CMK (cell line): ENCODE measurements at regions not wholly inside any gene's neighbourhood (a gene's known extent, or its start where the extent isn't known, plus 50 kb on each side); places are given as distances from the start of the nearest gene placed in this dataset.

ENCODE experiments used
- DNase-seq: peaks from one replicate; pipeline ENCODE4 v3.0.0-alpha.2; 2010; ENCODE audit warnings: low read depth

- DNase-seq: no peak
Measured at GRCh38 chr12:13503094-13503835, 306.7 kb downstream of the EMP1 start.

- no peak for DNase-seq
Measured at GRCh38 chr12:13499008-13499407, 302.5 kb downstream of the EMP1 start.

- no peak for DNase-seq
Measured at GRCh38 chr12:13496111-13496510, 299.6 kb downstream of the EMP1 start.

GRCh38 chr12:13489246-13489645 lies 292.7 kb downstream of the EMP1 start:
- no peak for DNase-seq

GRCh38 chr12:13487326-13487725 lies 290.8 kb downstream of the EMP1 start:
- DNase-seq: no peak

- DNase-seq: no peak
Measured at GRCh38 chr12:13486794-13487193, 290.3 kb downstream of the EMP1 start.

- no peak for DNase-seq
Measured at GRCh38 chr12:13478650-13479181, 282.2 kb downstream of the EMP1 start.

GRCh38 chr12:13474381-13474780 lies 277.9 kb downstream of the EMP1 start:
- DNase-seq: no peak

- no peak for DNase-seq
Measured at GRCh38 chr12:13472690-13473089, 276.2 kb downstream of the EMP1 start.

GRCh38 chr12:13471471-13471870 lies 274.9 kb downstream of the EMP1 start:
- no peak for DNase-seq

GRCh38 chr12:13465635-13466034 lies 269.1 kb downstream of the EMP1 start:
- DNase-seq: no peak

- no peak for DNase-seq
Measured at GRCh38 chr12:13463189-13463588, 266.7 kb downstream of the EMP1 start.

GRCh38 chr12:13462450-13462849 lies 265.9 kb downstream of the EMP1 start:
- no peak for DNase-seq

GRCh38 chr12:13455778-13456144 lies 259.2 kb downstream of the EMP1 start:
- DNase-seq: no peak

GRCh38 chr12:13454991-13455777 lies 258.7 kb downstream of the EMP1 start:
- no peak for DNase-seq

- no peak for DNase-seq
Measured at GRCh38 chr12:13452955-13453570, 256.5 kb downstream of the EMP1 start.

GRCh38 chr12:13451776-13452175 lies 255.2 kb downstream of the EMP1 start:
- no peak for DNase-seq

- no peak for DNase-seq
Measured at GRCh38 chr12:13450231-13451080, 253.9 kb downstream of the EMP1 start.

GRCh38 chr12:13444076-13444475 lies 247.6 kb downstream of the EMP1 start:
- DNase-seq: no peak

- no peak for DNase-seq
Measured at GRCh38 chr12:13443498-13443897, 247.0 kb downstream of the EMP1 start.

- DNase-seq: no peak
Measured at GRCh38 chr12:13443028-13443427, 246.5 kb downstream of the EMP1 start.

GRCh38 chr12:13442457-13442856 lies 245.9 kb downstream of the EMP1 start:
- no peak for DNase-seq
